ENCODE measurements at regions not wholly inside any gene's neighbourhood (a gene's known extent, or its start where the extent isn't known, plus 50 kb on each side); places are given as distances from the start of the nearest gene placed in this dataset.

DNA sequence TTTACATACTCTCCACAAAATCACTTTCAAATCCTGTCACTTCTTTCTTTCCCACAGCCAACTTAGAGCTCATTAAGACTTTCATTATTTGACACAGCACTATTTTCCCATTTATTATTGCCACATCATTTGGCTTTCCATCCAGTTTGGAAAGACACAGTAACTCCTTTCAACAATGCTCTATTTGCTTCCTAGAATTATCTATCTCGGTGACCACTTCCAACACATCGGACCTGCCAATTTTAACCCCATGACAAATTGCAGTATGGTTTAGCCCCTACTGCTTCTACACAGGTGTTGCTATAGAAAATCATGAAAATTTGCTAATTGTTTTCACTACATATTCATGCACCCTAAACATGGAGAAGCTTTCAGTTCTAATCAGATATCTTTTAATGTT, 190.6 kb upstream of the COX7C start:
- Histone ChIP-seq H2BK120ac (ENCODE audit: low read depth, low read length) (no peak overlapping the region), H3K79me2 (ENCODE audit: control insufficient read depth, insufficient read depth, low read length) (no peaks in the 10 kb centered on the region), H4K5ac (ENCODE audit: low read length) (no peak overlapping the region), H3K4me2 (ENCODE audit: low read length) (no peak overlapping the region), H2BK15ac (replicated peaks; ENCODE audit: low read depth) (no peak overlapping the region), H2AK5ac (ENCODE audit: low read length) (no peak overlapping the region), H3K4me1 (ENCODE audit: control insufficient read depth, low read depth, low read length) (no peaks in the 10 kb centered on the region), H3K18ac (ENCODE audit: low read length) (no peak overlapping the region), H3K79me1 (ENCODE audit: low read length) (no peaks in the 10 kb centered on the region), H3K56ac (ENCODE audit: low read length) (no peak overlapping the region), H3K4me3 (ENCODE audit: low read length) (no peak overlapping the region), H3K27me3 (ENCODE audit: insufficient read depth, low read length, poor library complexity) (no peaks in the 10 kb centered on the region), H3K9ac (ENCODE audit: low read length) (no peak overlapping the region), H2BK5ac (ENCODE audit: low read length) (no peak overlapping the region), H3K27ac (ENCODE audit: low read depth, low read length) (no peak overlapping the region), H4K8ac (ENCODE audit: low read depth, low read length) (no peak overlapping the region), H3K36me3 (ENCODE audit: control insufficient read depth, insufficient read depth, low read length) (no peaks in the 10 kb centered on the region), H3K23ac (ENCODE audit: low read length) (no peak overlapping the region), H3K4ac (ENCODE audit: low read depth, low read length) (no peak overlapping the region)
- DNase-seq: no peak
- WGBS (ENCODE audit: extremely low coverage, insufficient coverage, low lambda C conversion rate): no CpG with 5 or more reads among the region's 2 CpGs

DNA sequence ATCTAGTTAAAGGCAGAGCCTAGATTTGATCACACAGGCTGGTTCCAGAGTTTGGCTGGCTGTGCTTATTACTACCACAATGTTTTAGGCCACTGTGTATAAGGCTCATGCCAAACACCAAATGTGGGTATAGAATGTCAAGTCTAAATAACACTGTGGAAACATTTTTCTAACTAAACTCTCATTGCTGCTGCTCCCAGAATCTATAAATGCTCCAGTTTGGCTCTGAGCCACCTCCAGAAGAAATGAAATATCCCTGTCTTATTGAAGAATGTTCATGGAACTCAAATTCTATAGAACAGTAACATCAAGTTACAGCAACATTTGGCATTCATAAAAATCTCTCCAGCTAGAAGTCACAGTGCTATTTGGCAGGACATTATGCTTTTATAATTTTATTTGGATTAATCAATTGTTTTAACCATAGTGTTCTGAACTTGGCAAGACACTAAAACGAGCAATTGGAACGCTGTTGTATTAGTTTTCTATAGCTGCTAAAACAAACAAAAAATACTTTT, 178.1 kb upstream of the COX7C start:
- Histone ChIP-seq H3K4me2 (ENCODE audit: low read length) (no peak overlapping the region), H2BK15ac (replicated peaks; ENCODE audit: low read depth) (no peak overlapping the region), H4K8ac (ENCODE audit: low read depth, low read length) (no peak overlapping the region), H3K56ac (ENCODE audit: low read length) (no peak overlapping the region), H3K4me3 (ENCODE audit: low read length) (no peak overlapping the region), H2BK120ac (ENCODE audit: low read depth, low read length) (no peak overlapping the region), H3K9ac (ENCODE audit: low read length) (no peak overlapping the region), H2AK5ac (ENCODE audit: low read length) (no peak overlapping the region), H3K36me3 (ENCODE audit: control insufficient read depth, insufficient read depth, low read length) (no peaks in the 10 kb centered on the region), H3K27me3 (ENCODE audit: insufficient read depth, low read length, poor library complexity) (no peaks in the 10 kb centered on the region), H4K5ac (ENCODE audit: low read length) (no peak overlapping the region), H3K4me1 (ENCODE audit: control insufficient read depth, low read depth, low read length) (no peaks in the 10 kb centered on the region), H3K79me2 (ENCODE audit: control insufficient read depth, insufficient read depth, low read length) (no peaks in the 10 kb centered on the region), H3K18ac (ENCODE audit: low read length) (no peak overlapping the region), H3K4ac (ENCODE audit: low read depth, low read length) (no peak overlapping the region), H3K23ac (ENCODE audit: low read length) (no peak overlapping the region), H3K79me1 (ENCODE audit: low read length) (no peaks in the 10 kb centered on the region), H3K27ac (ENCODE audit: low read depth, low read length) (no peak overlapping the region), H2BK5ac (ENCODE audit: low read length) (no peak overlapping the region)
- WGBS (ENCODE audit: extremely low coverage, insufficient coverage, low lambda C conversion rate): no CpG with 5 or more reads among the region's 2 CpGs
- no peak for DNase-seq

DNA sequence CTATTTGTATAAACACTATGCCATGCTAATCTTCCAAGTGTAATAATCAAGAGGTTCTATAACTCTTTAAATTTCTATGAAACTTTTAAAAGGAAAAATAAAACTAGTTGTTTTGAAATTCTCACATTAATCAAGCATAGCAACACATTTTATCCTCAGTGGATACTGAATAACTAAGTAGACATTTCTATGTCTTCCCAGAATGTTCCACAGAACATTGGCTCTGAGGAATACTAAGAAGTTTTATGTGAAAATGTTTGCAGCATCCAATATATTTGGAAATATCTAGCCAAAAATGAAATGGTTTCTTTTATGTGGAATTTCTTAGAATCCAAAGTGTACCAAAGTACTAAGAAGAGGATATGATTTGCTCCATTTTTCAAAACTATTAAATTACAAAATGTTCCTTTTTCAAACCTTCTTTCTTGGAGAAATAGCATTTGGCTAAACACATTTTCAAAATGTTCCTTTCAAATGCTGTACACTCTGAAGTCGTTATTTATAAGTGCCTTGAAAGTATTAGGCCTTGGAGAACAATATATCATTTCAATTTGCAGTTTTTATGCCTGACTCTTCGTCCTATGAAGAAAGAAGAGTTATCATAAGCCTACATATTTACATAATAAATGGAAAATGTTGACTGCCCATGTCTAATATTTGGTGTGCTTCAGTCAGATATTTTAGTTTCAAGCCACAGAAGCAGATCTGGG, 175.6 kb upstream of the COX7C start:
- H3K27me3 ChIP-seq (ENCODE audit: insufficient read depth, low read length, poor library complexity): no peaks in the 10 kb centered on the region
- no peak overlapping the region for H3K27ac ChIP-seq (ENCODE audit: low read depth, low read length)
- no peak overlapping the region for H2BK5ac ChIP-seq (ENCODE audit: low read length)
- no peaks in the 10 kb centered on the region for H3K79me1 ChIP-seq (ENCODE audit: low read length)
- H3K4me1 ChIP-seq (ENCODE audit: control insufficient read depth, low read depth, low read length): no peaks in the 10 kb centered on the region
- no peak overlapping the region for H3K56ac ChIP-seq (ENCODE audit: low read length)
- no peak overlapping the region for H3K4me3 ChIP-seq (ENCODE audit: low read length)
- H3K4ac ChIP-seq (ENCODE audit: low read depth, low read length): no peak overlapping the region
- H3K18ac ChIP-seq (ENCODE audit: low read length): no peak overlapping the region
- H2BK15ac ChIP-seq (replicated peaks; ENCODE audit: low read depth): no peak overlapping the region
- no peak overlapping the region for H3K9ac ChIP-seq (ENCODE audit: low read length)
- no peak overlapping the region for H4K8ac ChIP-seq (ENCODE audit: low read depth, low read length)
- H3K4me2 ChIP-seq (ENCODE audit: low read length): no peak overlapping the region
- no peak overlapping the region for H3K23ac ChIP-seq (ENCODE audit: low read length)
- DNase-seq: no peak
- H3K79me2 ChIP-seq (ENCODE audit: control insufficient read depth, insufficient read depth, low read length): no peaks in the 10 kb centered on the region
- no peaks in the 10 kb centered on the region for H3K36me3 ChIP-seq (ENCODE audit: control insufficient read depth, insufficient read depth, low read length)
- no peak overlapping the region for H4K5ac ChIP-seq (ENCODE audit: low read length)
- no peak overlapping the region for H2AK5ac ChIP-seq (ENCODE audit: low read length)
- no CpG with 5 or more reads among the region's 2 CpGs for WGBS (ENCODE audit: extremely low coverage, insufficient coverage, low lambda C conversion rate)
- no peak overlapping the region for H2BK120ac ChIP-seq (ENCODE audit: low read depth, low read length)

DNA sequence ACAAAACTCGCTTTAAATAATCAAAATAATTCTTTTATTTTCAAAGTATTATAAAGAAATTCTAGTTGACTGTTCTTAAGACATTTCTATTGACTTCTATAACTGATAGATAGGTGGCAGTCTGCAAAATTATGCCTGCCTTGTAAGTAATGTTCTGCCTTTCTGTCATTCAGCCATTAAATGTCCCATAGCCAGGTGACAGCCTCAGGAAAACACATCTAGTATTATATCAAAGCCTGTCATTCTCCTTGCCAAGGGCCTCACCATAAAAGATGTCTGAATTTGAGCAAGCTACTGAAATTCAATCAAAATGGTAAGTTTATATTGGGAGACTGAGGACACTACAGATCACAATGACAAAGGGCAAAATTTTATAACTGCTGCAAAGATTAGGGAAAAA, 170.4 kb upstream of the COX7C start:
- Histone ChIP-seq H3K23ac (ENCODE audit: low read length) (no peak overlapping the region), H2AK5ac (ENCODE audit: low read length) (no peak overlapping the region), H3K4me1 (ENCODE audit: control insufficient read depth, low read depth, low read length) (no peaks in the 10 kb centered on the region), H3K36me3 (ENCODE audit: control insufficient read depth, insufficient read depth, low read length) (no peaks in the 10 kb centered on the region), H2BK15ac (replicated peaks; ENCODE audit: low read depth) (no peak overlapping the region), H3K4me2 (ENCODE audit: low read length) (no peak overlapping the region), H3K56ac (ENCODE audit: low read length) (no peak overlapping the region), H4K5ac (ENCODE audit: low read length) (no peak overlapping the region), H3K9ac (ENCODE audit: low read length) (no peak overlapping the region), H3K27ac (ENCODE audit: low read depth, low read length) (no peak overlapping the region), H3K4me3 (ENCODE audit: low read length) (no peak overlapping the region), H3K79me1 (ENCODE audit: low read length) (no peaks in the 10 kb centered on the region), H3K79me2 (ENCODE audit: control insufficient read depth, insufficient read depth, low read length) (no peaks in the 10 kb centered on the region), H3K4ac (ENCODE audit: low read depth, low read length) (no peak overlapping the region), H3K18ac (ENCODE audit: low read length) (no peak overlapping the region), H2BK120ac (ENCODE audit: low read depth, low read length) (no peak overlapping the region), H3K27me3 (ENCODE audit: insufficient read depth, low read length, poor library complexity) (no peaks in the 10 kb centered on the region), H2BK5ac (ENCODE audit: low read length) (no peak overlapping the region), H4K8ac (ENCODE audit: low read depth, low read length) (no peak overlapping the region)
- WGBS (ENCODE audit: extremely low coverage, insufficient coverage, low lambda C conversion rate): no CpG with 5 or more reads among the region's 1 CpG
- DNase-seq: no peak

DNA sequence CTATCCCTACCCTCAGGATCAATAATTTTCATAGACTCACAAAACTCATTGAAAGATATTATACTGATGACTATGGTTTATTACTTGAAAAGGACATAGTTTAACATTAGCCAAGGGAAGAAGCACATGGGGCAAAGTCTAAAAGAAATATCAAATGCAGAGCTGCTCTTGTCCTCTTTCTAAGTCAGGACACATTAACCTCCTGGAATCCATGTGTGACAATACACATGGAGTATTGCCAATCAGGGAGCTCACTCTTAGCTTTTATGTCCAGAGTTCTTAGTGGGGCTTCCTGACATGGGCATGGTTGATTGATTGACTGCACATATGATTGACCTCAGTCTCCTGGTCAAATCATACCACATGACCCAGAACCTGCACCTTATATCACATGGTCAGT, 165.5 kb upstream of the COX7C start:
- no peak overlapping the region for H3K4me2 ChIP-seq (ENCODE audit: low read length)
- no peak overlapping the region for H3K9ac ChIP-seq (ENCODE audit: low read length)
- no peak overlapping the region for H2AK5ac ChIP-seq (ENCODE audit: low read length)
- H3K4me1 ChIP-seq (ENCODE audit: control insufficient read depth, low read depth, low read length): no peaks in the 10 kb centered on the region
- H3K18ac ChIP-seq (ENCODE audit: low read length): no peak overlapping the region
- no peak for DNase-seq
- no peaks in the 10 kb centered on the region for H3K36me3 ChIP-seq (ENCODE audit: control insufficient read depth, insufficient read depth, low read length)
- H4K5ac ChIP-seq (ENCODE audit: low read length): no peak overlapping the region
- no peak overlapping the region for H2BK5ac ChIP-seq (ENCODE audit: low read length)
- no peaks in the 10 kb centered on the region for H3K79me2 ChIP-seq (ENCODE audit: control insufficient read depth, insufficient read depth, low read length)
- H3K4ac ChIP-seq (ENCODE audit: low read depth, low read length): no peak overlapping the region
- no peak overlapping the region for H3K4me3 ChIP-seq (ENCODE audit: low read length)
- no peak overlapping the region for H2BK120ac ChIP-seq (ENCODE audit: low read depth, low read length)
- no peak overlapping the region for H3K27ac ChIP-seq (ENCODE audit: low read depth, low read length)
- H4K8ac ChIP-seq (ENCODE audit: low read depth, low read length): no peak overlapping the region
- H3K27me3 ChIP-seq (ENCODE audit: insufficient read depth, low read length, poor library complexity): no peaks in the 10 kb centered on the region
- H3K79me1 ChIP-seq (ENCODE audit: low read length): no peaks in the 10 kb centered on the region
- H2BK15ac ChIP-seq (replicated peaks; ENCODE audit: low read depth): no peak overlapping the region
- H3K23ac ChIP-seq (ENCODE audit: low read length): no peak overlapping the region
- no peak overlapping the region for H3K56ac ChIP-seq (ENCODE audit: low read length)

DNA sequence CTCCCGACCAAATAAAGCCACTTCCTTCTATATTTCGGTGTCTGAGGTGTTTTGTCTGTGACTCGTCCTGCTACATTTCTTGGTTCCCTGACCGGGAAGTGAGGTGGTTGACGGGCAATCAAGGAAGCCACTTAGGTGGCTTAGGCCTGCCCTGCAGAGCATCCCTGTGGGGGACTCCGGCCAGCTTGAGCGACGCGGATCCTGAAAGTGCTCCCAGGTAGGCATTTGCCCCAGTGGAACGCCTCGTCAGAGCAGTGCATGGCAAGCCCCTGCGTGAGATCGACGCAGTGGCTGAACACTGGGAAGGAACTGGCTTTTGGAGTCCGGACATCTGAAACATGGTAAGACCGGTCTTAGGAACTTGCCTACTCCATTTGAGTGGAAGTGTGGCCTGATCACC, 157.2 kb upstream of the COX7C start:
- Histone ChIP-seq H2BK5ac (ENCODE audit: low read length) (no peak overlapping the region), H3K4ac (ENCODE audit: low read depth, low read length) (no peak overlapping the region), H4K5ac (ENCODE audit: low read length) (no peak overlapping the region), H2BK15ac (replicated peaks; ENCODE audit: low read depth) (no peak overlapping the region), H3K23ac (ENCODE audit: low read length) (no peak overlapping the region), H3K79me1 (ENCODE audit: low read length) (no peaks in the 10 kb centered on the region), H3K27me3 (ENCODE audit: insufficient read depth, low read length, poor library complexity) (no peaks in the 10 kb centered on the region), H3K4me2 (ENCODE audit: low read length) (no peak overlapping the region), H3K18ac (ENCODE audit: low read length) (no peak overlapping the region), H3K4me3 (ENCODE audit: low read length) (no peak overlapping the region), H3K56ac (ENCODE audit: low read length) (no peak overlapping the region), H3K79me2 (ENCODE audit: control insufficient read depth, insufficient read depth, low read length) (no peaks in the 10 kb centered on the region), H3K36me3 (ENCODE audit: control insufficient read depth, insufficient read depth, low read length) (no peaks in the 10 kb centered on the region), H2BK120ac (ENCODE audit: low read depth, low read length) (no peak overlapping the region), H3K27ac (ENCODE audit: low read depth, low read length) (no peak overlapping the region), H2AK5ac (ENCODE audit: low read length) (no peak overlapping the region), H3K9ac (ENCODE audit: low read length) (no peak overlapping the region), H4K8ac (ENCODE audit: low read depth, low read length) (no peak overlapping the region), H3K4me1 (ENCODE audit: control insufficient read depth, low read depth, low read length) (no peaks in the 10 kb centered on the region)
- WGBS (ENCODE audit: extremely low coverage, insufficient coverage, low lambda C conversion rate): no CpG with 5 or more reads among the region's 16 CpGs
- no peak for DNase-seq
